GM12801 (cell line): ENCODE measurements at regions not wholly inside any gene's neighbourhood (a gene's known extent, or its start where the extent isn't known, plus 50 kb on each side); places are given as distances from the start of the nearest gene placed in this dataset.

Experiments used
- TF ChIP-seq, protein P1 (sequence below): IDR thresholded peaks from one replicate; pipeline ENCODE4 v1.5.1; 2011; ENCODE audit warnings: control low read depth; ENCODE audit not compliant: insufficient read length; ENCODE audit errors: extremely low read depth

DNA sequence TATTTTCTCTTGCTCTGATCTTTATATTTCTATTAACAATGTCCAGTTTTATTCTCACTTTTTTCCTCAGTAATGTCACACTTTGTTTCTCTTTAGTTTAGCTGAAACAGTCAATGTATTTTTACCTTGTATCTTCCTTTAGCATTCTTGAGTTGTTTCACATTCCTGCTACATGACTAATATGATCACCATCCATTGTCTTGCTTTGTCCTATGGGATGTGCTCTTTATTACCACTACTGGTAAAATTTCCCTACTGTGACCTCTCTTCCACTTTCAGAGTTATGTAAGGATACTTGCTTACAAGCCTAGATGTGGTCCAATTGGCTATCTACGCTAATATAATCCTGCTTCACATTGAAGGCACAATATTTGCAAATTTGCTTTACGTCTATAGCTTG lies 457.9 kb downstream of the PIK3C3 start:
- TF ChIP-seq, protein P1, sequence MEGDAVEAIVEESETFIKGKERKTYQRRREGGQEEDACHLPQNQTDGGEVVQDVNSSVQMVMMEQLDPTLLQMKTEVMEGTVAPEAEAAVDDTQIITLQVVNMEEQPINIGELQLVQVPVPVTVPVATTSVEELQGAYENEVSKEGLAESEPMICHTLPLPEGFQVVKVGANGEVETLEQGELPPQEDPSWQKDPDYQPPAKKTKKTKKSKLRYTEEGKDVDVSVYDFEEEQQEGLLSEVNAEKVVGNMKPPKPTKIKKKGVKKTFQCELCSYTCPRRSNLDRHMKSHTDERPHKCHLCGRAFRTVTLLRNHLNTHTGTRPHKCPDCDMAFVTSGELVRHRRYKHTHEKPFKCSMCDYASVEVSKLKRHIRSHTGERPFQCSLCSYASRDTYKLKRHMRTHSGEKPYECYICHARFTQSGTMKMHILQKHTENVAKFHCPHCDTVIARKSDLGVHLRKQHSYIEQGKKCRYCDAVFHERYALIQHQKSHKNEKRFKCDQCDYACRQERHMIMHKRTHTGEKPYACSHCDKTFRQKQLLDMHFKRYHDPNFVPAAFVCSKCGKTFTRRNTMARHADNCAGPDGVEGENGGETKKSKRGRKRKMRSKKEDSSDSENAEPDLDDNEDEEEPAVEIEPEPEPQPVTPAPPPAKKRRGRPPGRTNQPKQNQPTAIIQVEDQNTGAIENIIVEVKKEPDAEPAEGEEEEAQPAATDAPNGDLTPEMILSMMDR: no peak

DNA sequence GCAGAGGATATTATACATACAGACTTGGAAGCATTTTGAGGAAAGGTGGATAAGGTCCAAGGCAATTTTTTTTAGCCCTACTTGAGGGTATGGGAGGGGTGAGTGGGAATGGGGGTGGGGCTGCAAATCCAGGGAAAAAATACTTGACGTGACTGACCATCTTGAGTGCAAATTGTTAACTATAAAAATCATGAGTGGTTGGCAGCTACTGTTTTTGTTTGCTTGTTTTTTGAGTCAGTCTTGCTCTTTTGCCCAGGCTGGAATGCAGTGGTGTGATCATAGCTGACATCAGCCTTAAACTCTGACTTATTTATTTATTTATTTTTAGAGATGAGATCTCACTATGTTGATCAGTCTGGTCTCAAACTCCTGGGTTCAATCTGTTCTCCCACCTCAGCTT lies 458.8 kb downstream of the PIK3C3 start:
- TF ChIP-seq, protein P1: no peak

DNA sequence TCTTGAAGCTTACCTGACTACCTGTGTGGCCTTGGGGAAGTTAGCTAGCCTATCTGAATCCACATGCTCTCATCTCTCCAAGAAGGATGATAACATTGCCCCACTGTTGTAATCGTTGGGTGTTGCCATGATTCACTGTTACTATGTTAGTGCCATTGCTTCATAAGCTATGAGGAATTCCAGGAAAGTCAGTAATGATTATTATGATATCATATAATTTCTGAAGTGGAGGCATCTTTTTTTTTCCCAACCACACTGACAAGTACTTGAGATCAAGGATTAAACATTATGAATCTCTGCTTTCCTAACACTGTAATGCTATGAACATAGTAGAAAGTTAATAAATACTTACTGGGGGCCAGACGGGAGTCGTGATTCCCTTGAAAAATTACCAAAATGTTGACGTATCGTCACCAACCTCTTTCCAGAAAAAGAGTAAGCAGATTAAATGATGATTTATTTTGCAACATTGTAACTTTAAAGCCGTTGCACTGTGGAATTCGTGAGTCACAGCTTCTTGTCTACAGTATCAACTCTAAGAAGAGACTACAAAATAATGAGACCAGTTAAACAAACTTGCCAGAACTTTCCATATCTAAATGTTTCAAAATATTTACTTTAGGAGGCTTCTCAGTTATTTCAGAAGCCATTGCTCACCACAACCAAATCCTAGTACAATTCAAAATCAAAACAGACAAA lies 459.9 kb downstream of the PIK3C3 start:
- TF ChIP-seq, protein P1: no peak

- TF ChIP-seq, protein P1: no peak
Observed at GRCh38 chr18:42417189-42417588, 462.2 kb downstream of the PIK3C3 start.

DNA sequence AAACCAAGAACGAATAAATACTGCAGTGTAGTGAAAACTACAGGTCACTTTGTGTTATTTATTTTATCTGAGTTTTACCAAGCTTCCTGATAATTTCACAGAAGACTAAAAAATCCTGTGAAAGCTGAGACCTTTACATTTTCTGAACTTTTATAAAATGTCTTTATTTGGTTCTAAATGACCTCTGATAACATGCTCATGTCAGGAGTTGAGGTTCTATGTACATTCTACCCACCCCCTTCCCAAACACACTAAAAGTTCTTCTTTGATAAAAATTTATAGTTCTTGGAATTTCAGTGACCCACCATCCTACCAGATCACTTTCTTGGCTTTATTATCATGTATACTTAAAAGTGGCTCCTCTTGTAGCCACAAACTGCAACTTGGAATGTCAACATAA lies 463.1 kb downstream of the PIK3C3 start:
- TF ChIP-seq, protein P1: no peak

- TF ChIP-seq, protein P1: no peak
Observed at GRCh38 chr18:42425025-42425424, 470.0 kb downstream of the PIK3C3 start.

GRCh38 chr18:42426496-42427015 lies 471.5 kb downstream of the PIK3C3 start:
- TF ChIP-seq, protein P1: no peak
